Kidney epithelial cell (primary cell): ENCODE measurements at regions not wholly inside any gene's neighbourhood (a gene's known extent, or its start where the extent isn't known, plus 50 kb on each side); places are given as distances from the start of the nearest gene placed in this dataset.

Experiments used
- DNase-seq: peaks from one replicate; pipeline ENCODE4 v3.0.0-alpha.2; 2010; ENCODE audit warnings: low read depth
- H3K27me3 ChIP-seq: 2 replicates; pipeline ENCODE4 v1.6.0; 2011; ENCODE audit warnings: low read length; ENCODE audit not compliant: control insufficient read depth, insufficient read depth
- H3K36me3 ChIP-seq: 2 replicates; pipeline ENCODE4 v1.5.1; 2011; ENCODE audit warnings: low read length; ENCODE audit not compliant: control insufficient read depth, insufficient read depth
- H3K4me3 ChIP-seq: 2 replicates; pipeline ENCODE4 v1.5.1; 2011; ENCODE audit warnings: low read depth, mild to moderate bottlenecking, control low read depth, low read length
- CTCF ChIP-seq: IDR thresholded peaks from 2 replicates; pipeline ENCODE4 v1.5.1; 2011; ENCODE audit warnings: mild to moderate bottlenecking, moderate library complexity, low read length, control low read depth, inconsistent platforms; ENCODE audit not compliant: insufficient read depth, poor library complexity, severe bottlenecking

GRCh38 chr7:35351466-35351865, 97.6 kb upstream of the TBX20 start:
- Histone ChIP-seq H3K36me3 (no peaks in the 10 kb centered on the region), H3K27me3 (peaks cover 4% of the 10 kb centered on the region), H3K4me3 (no peak overlapping the region)
- TF ChIP-seq CTCF, result no peak
- no peak for DNase-seq

DNA sequence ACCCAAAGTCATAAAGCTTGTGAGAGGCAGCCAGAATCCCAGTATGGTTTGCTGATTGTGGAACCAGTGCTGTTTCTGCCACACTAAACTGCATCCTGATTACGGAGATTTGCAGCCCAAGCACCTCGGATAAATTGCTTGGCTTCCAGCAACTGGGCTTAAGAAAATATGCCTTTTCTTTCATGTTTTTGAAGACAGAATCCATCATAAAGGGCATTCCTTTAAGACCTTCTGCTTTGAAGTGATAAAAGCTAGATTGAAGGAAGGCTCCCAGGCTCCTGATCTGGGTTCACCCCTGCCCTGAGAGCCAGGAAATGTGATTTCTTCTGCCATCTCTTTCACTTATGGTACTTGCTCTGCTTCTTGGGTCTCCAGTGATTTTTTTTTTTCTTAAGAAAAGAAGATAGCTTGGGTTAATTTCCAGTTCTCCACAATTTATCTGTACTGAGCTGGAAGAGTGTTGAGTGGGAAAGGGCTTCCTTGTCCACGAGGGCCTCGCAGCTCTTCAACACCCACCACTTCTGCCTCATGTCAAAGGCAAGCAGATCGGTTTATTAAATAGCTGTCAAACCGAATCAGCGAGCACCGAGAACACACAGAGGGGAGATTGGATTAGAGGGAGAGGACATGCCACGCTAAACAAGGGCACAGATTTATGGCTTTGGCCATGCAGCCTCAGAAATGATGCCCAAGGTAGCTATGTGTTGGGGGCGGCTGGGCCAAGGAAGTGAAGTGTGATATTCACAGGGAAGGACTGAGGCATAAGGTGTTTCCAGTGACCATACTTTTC, 94.9 kb upstream of the TBX20 start:
- no peak overlapping the region for H3K4me3 ChIP-seq
- no peak for DNase-seq
- H3K27me3 ChIP-seq, result peaks cover 4% of the 10 kb centered on the region
- TF ChIP-seq CTCF, result no peak
- H3K36me3 ChIP-seq, result no peaks in the 10 kb centered on the region

GRCh38 chr7:35342786-35343185, 88.9 kb upstream of the TBX20 start:
- TF ChIP-seq CTCF, result no peak
- Histone ChIP-seq H3K27me3 (no peaks in the 10 kb centered on the region), H3K4me3 (no peak overlapping the region), H3K36me3 (no peaks in the 10 kb centered on the region)
- no peak for DNase-seq

GRCh38 chr7:35339811-35340210, 85.9 kb upstream of the TBX20 start:
- DNase-seq, result no peak
- Histone ChIP-seq H3K36me3 (no peaks in the 10 kb centered on the region), H3K27me3 (no peaks in the 10 kb centered on the region), H3K4me3 (no peak overlapping the region)
- no peak for TF ChIP-seq CTCF

- no peak overlapping the region for H3K4me3 ChIP-seq
- H3K27me3 ChIP-seq, result peaks cover 3% of the 10 kb centered on the region
- no peak for TF ChIP-seq CTCF
- H3K36me3 ChIP-seq, result no peaks in the 10 kb centered on the region
- no peak for DNase-seq
Measured at GRCh38 chr7:35336444-35336843, 82.5 kb upstream of the TBX20 start.

DNA sequence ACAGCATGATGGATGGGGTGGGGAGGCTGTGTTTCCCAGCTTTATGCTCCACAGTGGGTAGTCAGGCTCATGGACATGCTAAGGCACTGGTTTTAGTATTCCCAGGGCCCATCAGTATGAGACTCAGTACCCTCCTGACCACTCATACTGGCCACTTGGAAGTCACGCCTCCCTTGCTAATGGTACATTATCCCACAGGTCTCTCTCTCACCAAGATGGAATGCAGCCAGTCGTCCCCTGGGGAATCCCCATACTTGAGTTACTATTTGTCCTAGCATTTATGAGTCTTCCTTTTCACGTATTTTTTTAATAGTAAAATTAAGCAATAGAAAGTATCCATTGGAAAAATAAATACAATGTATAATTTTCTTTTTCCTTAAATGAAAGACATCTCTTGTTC, 80.6 kb upstream of the TBX20 start:
- no peak for TF ChIP-seq CTCF
- peak; percentile 14 for DNase-seq
- Histone ChIP-seq H3K27me3 (peaks cover 3% of the 10 kb centered on the region), H3K4me3 (no peak overlapping the region), H3K36me3 (no peaks in the 10 kb centered on the region)
